ENCODE measurements at regions not wholly inside any gene's neighbourhood (a gene's known extent, or its start where the extent isn't known, plus 50 kb on each side); places are given as distances from the start of the nearest gene placed in this dataset.
"Not testable (repeated sequence)": the region's sequence is repeated elsewhere in the genome, so short reads cannot be mapped to it uniquely, and the experiment has no call there.

GRCh38 chr20:28602403-28603217 is 2654.9 kb upstream of the DEFB115 start:
- DNase-seq (ENCODE audit: extremely low read depth, insufficient read length), result peak; percentile 75
- not testable (repeated sequence) for H3K36me3 ChIP-seq (ENCODE audit: control insufficient read depth, insufficient read depth, low read length); H3K27me3 ChIP-seq (replicated peaks; ENCODE audit: control insufficient read depth, insufficient read depth, low read length)
- peak; percentile 16 for TF ChIP-seq CTCF (IDR thresholded peaks at IDR 0.05; ENCODE audit: insufficient read depth, low read length, poor library complexity, severe bottlenecking)
- peak overlapping the region; percentile 38 for H3K4me3 ChIP-seq (replicated peaks; ENCODE audit: low read depth, low read length)

GRCh38 chr20:28603218-28603577 is 2654.3 kb upstream of the DEFB115 start:
- H3K27me3 ChIP-seq (replicated peaks; ENCODE audit: control insufficient read depth, insufficient read depth, low read length); H3K4me3 ChIP-seq (replicated peaks; ENCODE audit: low read depth, low read length); DNase-seq (ENCODE audit: extremely low read depth, insufficient read length); H3K36me3 ChIP-seq (ENCODE audit: control insufficient read depth, insufficient read depth, low read length): not testable (repeated sequence)

GRCh38 chr20:28616354-28616753 is 2641.1 kb upstream of the DEFB115 start:
- DNase-seq (ENCODE audit: extremely low read depth, insufficient read length), result no peak
- H3K4me3 ChIP-seq (replicated peaks; ENCODE audit: low read depth, low read length), result no peak overlapping the region
- TF ChIP-seq CTCF (IDR thresholded peaks at IDR 0.05; ENCODE audit: insufficient read depth, low read length, poor library complexity, severe bottlenecking), result no peak
- H3K36me3 ChIP-seq (ENCODE audit: control insufficient read depth, insufficient read depth, low read length), result no peaks in the 10 kb centered on the region
- H3K27me3 ChIP-seq (replicated peaks; ENCODE audit: control insufficient read depth, insufficient read depth, low read length), result no peaks in the 10 kb centered on the region

- H3K36me3 ChIP-seq (ENCODE audit: control insufficient read depth, insufficient read depth, low read length); DNase-seq (ENCODE audit: extremely low read depth, insufficient read length); H3K4me3 ChIP-seq (replicated peaks; ENCODE audit: low read depth, low read length); H3K27me3 ChIP-seq (replicated peaks; ENCODE audit: control insufficient read depth, insufficient read depth, low read length): not testable (repeated sequence)
Observed at GRCh38 chr20:28619956-28620651, 2637.4 kb upstream of the DEFB115 start.

- DNase-seq (ENCODE audit: extremely low read depth, insufficient read length); H3K27me3 ChIP-seq (replicated peaks; ENCODE audit: control insufficient read depth, insufficient read depth, low read length): not testable (repeated sequence)
Observed at GRCh38 chr20:28625112-28625511, 2632.4 kb upstream of the DEFB115 start.

GRCh38 chr20:28640831-28641230 is 2616.6 kb upstream of the DEFB115 start:
- not testable (repeated sequence) for H3K4me3 ChIP-seq (replicated peaks; ENCODE audit: low read depth, low read length); H3K36me3 ChIP-seq (ENCODE audit: control insufficient read depth, insufficient read depth, low read length); DNase-seq (ENCODE audit: extremely low read depth, insufficient read length); H3K27me3 ChIP-seq (replicated peaks; ENCODE audit: control insufficient read depth, insufficient read depth, low read length)

More at GRCh38 chr20:28625112-28625511, 2632.4 kb upstream of the DEFB115 start:
- H3K36me3 ChIP-seq (ENCODE audit: control insufficient read depth, insufficient read depth, low read length); H3K4me3 ChIP-seq (replicated peaks; ENCODE audit: low read depth, low read length): not testable (repeated sequence)
